ENCODE measurements at regions not wholly inside any gene's neighbourhood (a gene's known extent, or its start where the extent isn't known, plus 50 kb on each side); places are given as distances from the start of the nearest gene placed in this dataset.

GRCh38 chr13:34004676-34005075 is 186.7 kb downstream of the RFC3 start:
- DNase-seq: no peak

- no peak for DNase-seq
These were observed 188.1 kb downstream of the RFC3 start for GRCh38 chr13:34006011-34006410.

- no peak for DNase-seq
These were observed 193.7 kb downstream of the RFC3 start for GRCh38 chr13:34011552-34012085.

- no peak for DNase-seq
These were observed 194.4 kb downstream of the RFC3 start for GRCh38 chr13:34012382-34012781.

GRCh38 chr13:34013061-34013460 is 195.1 kb downstream of the RFC3 start:
- no peak for DNase-seq

- DNase-seq: no peak
These were observed 199.3 kb downstream of the RFC3 start for GRCh38 chr13:34017231-34017630.

- DNase-seq: no peak
These were observed 201.9 kb downstream of the RFC3 start for GRCh38 chr13:34019870-34020269.

GRCh38 chr13:34020388-34020787 is 202.4 kb downstream of the RFC3 start:
- peak; percentile 12 for DNase-seq

- no peak for DNase-seq
These were observed 203.7 kb downstream of the RFC3 start for GRCh38 chr13:34021619-34022018.

GRCh38 chr13:34025746-34026145 is 207.8 kb downstream of the RFC3 start:
- DNase-seq: no peak

- no peak for DNase-seq
These were observed 208.4 kb downstream of the RFC3 start for GRCh38 chr13:34026308-34026707.

GRCh38 chr13:34028496-34029442 is 210.8 kb downstream of the RFC3 start:
- no peak for DNase-seq

GRCh38 chr13:34030782-34031181 is 212.8 kb downstream of the RFC3 start:
- DNase-seq: no peak

GRCh38 chr13:34031610-34032009 is 213.7 kb downstream of the RFC3 start:
- DNase-seq: peak; percentile 71

- no peak for DNase-seq
These were observed 216.5 kb downstream of the RFC3 start for GRCh38 chr13:34034411-34034810.

- no peak for DNase-seq
These were observed 217.2 kb downstream of the RFC3 start for GRCh38 chr13:34035178-34035577.

GRCh38 chr13:34035676-34036325 is 217.9 kb downstream of the RFC3 start:
- no peak for DNase-seq

- DNase-seq: no peak
These were observed 219.9 kb downstream of the RFC3 start for GRCh38 chr13:34037636-34038540.

GRCh38 chr13:34038541-34039068 is 220.7 kb downstream of the RFC3 start:
- no peak for DNase-seq

GRCh38 chr13:34039678-34040077 is 221.7 kb downstream of the RFC3 start:
- no peak for DNase-seq

- DNase-seq: no peak
These were observed 222.9 kb downstream of the RFC3 start for GRCh38 chr13:34040863-34041262.

GRCh38 chr13:34044041-34044440 is 226.1 kb downstream of the RFC3 start:
- DNase-seq: no peak

GRCh38 chr13:34044660-34045080 is 226.7 kb downstream of the RFC3 start:
- no peak for DNase-seq
